ENCODE measurements at regions not wholly inside any gene's neighbourhood (a gene's known extent, or its start where the extent isn't known, plus 50 kb on each side); places are given as distances from the start of the nearest gene placed in this dataset.
"Not testable (repeated sequence)": the region's sequence is repeated elsewhere in the genome, so short reads cannot be mapped to it uniquely, and the experiment has no call there.

GRCh38 chr7:106583100-106583499, 77.9 kb downstream of the CCDC71L start:
- no peaks in the 10 kb centered on the region for H3K9me3 ChIP-seq (ENCODE audit: control insufficient read depth, insufficient read depth, low read length)
- no peak for DNase-seq (ENCODE audit: low read depth, low spot score)
- no peak overlapping the region for H3K4me3 ChIP-seq (ENCODE audit: low read length)
- no peak overlapping the region for H3K27ac ChIP-seq (ENCODE audit: low read length)
- no peaks in the 10 kb centered on the region for H3K36me3 ChIP-seq (ENCODE audit: control insufficient read depth, insufficient read depth, low read length)
- H3K27me3 ChIP-seq (ENCODE audit: control insufficient read depth, insufficient read depth, low read length), result no peaks in the 10 kb centered on the region
- no CpG with 5 or more reads among the region's 2 CpGs for WGBS (ENCODE audit: insufficient coverage, insufficient read length)
- no peaks in the 10 kb centered on the region for H3K4me1 ChIP-seq (ENCODE audit: control insufficient read depth, insufficient read depth, low read length)

- H3K27ac ChIP-seq (ENCODE audit: low read length), result no peak overlapping the region
- no peaks in the 10 kb centered on the region for H3K4me1 ChIP-seq (ENCODE audit: control insufficient read depth, insufficient read depth, low read length)
- no peak for DNase-seq (ENCODE audit: low read depth, low spot score)
- no CpG with 5 or more reads among the region's 2 CpGs for WGBS (ENCODE audit: insufficient coverage, insufficient read length)
- no peaks in the 10 kb centered on the region for H3K27me3 ChIP-seq (ENCODE audit: control insufficient read depth, insufficient read depth, low read length)
- H3K9me3 ChIP-seq (ENCODE audit: control insufficient read depth, insufficient read depth, low read length), result no peaks in the 10 kb centered on the region
- H3K36me3 ChIP-seq (ENCODE audit: control insufficient read depth, insufficient read depth, low read length), result no peaks in the 10 kb centered on the region
- H3K4me3 ChIP-seq (ENCODE audit: low read length), result no peak overlapping the region
Observed at GRCh38 chr7:106582365-106582764, 78.6 kb downstream of the CCDC71L start.

GRCh38 chr7:106579086-106579485, 81.9 kb downstream of the CCDC71L start:
- H3K27ac ChIP-seq (ENCODE audit: low read length); H3K9me3 ChIP-seq (ENCODE audit: control insufficient read depth, insufficient read depth, low read length); DNase-seq (ENCODE audit: low read depth, low spot score); H3K27me3 ChIP-seq (ENCODE audit: control insufficient read depth, insufficient read depth, low read length); H3K4me1 ChIP-seq (ENCODE audit: control insufficient read depth, insufficient read depth, low read length); H3K36me3 ChIP-seq (ENCODE audit: control insufficient read depth, insufficient read depth, low read length); H3K4me3 ChIP-seq (ENCODE audit: low read length): not testable (repeated sequence)
- WGBS (ENCODE audit: insufficient coverage, insufficient read length), result no CpG with 5 or more reads among the region's 13 CpGs

- no CpG with 5 or more reads among the region's 6 CpGs for whole genome bisulfite sequencing (ENCODE audit: insufficient coverage, insufficient read length)
Observed at GRCh38 chr7:106575138-106575823, 85.7 kb downstream of the CCDC71L start.

GRCh38 chr7:106573738-106574137, 87.2 kb downstream of the CCDC71L start:
- Histone ChIP-seq H3K27me3 (ENCODE audit: control insufficient read depth, insufficient read depth, low read length) (no peaks in the 10 kb centered on the region), H3K9me3 (ENCODE audit: control insufficient read depth, insufficient read depth, low read length) (no peaks in the 10 kb centered on the region), H3K27ac (ENCODE audit: low read length) (no peak overlapping the region), H3K36me3 (ENCODE audit: control insufficient read depth, insufficient read depth, low read length) (no peaks in the 10 kb centered on the region), H3K4me1 (ENCODE audit: control insufficient read depth, insufficient read depth, low read length) (no peaks in the 10 kb centered on the region), H3K4me3 (ENCODE audit: low read length) (no peak overlapping the region)
- WGBS (ENCODE audit: insufficient coverage, insufficient read length), result no CpG with 5 or more reads among the region's 3 CpGs
- DNase-seq (ENCODE audit: low read depth, low spot score), result no peak

More at GRCh38 chr7:106575138-106575823, 85.7 kb downstream of the CCDC71L start:
- H3K27ac ChIP-seq (ENCODE audit: low read length), result no peak overlapping the region
- no peaks in the 10 kb centered on the region for H3K9me3 ChIP-seq (ENCODE audit: control insufficient read depth, insufficient read depth, low read length)
- no peaks in the 10 kb centered on the region for H3K36me3 ChIP-seq (ENCODE audit: control insufficient read depth, insufficient read depth, low read length)
- H3K27me3 ChIP-seq (ENCODE audit: control insufficient read depth, insufficient read depth, low read length), result no peaks in the 10 kb centered on the region
- no peak overlapping the region for H3K4me3 ChIP-seq (ENCODE audit: low read length)
- H3K4me1 ChIP-seq (ENCODE audit: control insufficient read depth, insufficient read depth, low read length), result no peaks in the 10 kb centered on the region
- DNase-seq (ENCODE audit: low read depth, low spot score), result no peak

- no CpG with 5 or more reads among the region's 1 CpG for WGBS (ENCODE audit: insufficient coverage, insufficient read length)
- no peaks in the 10 kb centered on the region for H3K9me3 ChIP-seq (ENCODE audit: control insufficient read depth, insufficient read depth, low read length)
- H3K4me3 ChIP-seq (ENCODE audit: low read length), result no peak overlapping the region
- no peak for DNase-seq (ENCODE audit: low read depth, low spot score)
- no peaks in the 10 kb centered on the region for H3K27me3 ChIP-seq (ENCODE audit: control insufficient read depth, insufficient read depth, low read length)
- no peaks in the 10 kb centered on the region for H3K4me1 ChIP-seq (ENCODE audit: control insufficient read depth, insufficient read depth, low read length)
- H3K36me3 ChIP-seq (ENCODE audit: control insufficient read depth, insufficient read depth, low read length), result no peaks in the 10 kb centered on the region
- H3K27ac ChIP-seq (ENCODE audit: low read length), result no peak overlapping the region
Observed at GRCh38 chr7:106573125-106573663, 87.8 kb downstream of the CCDC71L start.

GRCh38 chr7:106572394-106573124, 88.4 kb downstream of the CCDC71L start:
- Histone ChIP-seq H3K4me3 (ENCODE audit: low read length) (no peak overlapping the region), H3K4me1 (ENCODE audit: control insufficient read depth, insufficient read depth, low read length) (no peaks in the 10 kb centered on the region), H3K27ac (ENCODE audit: low read length) (no peak overlapping the region), H3K36me3 (ENCODE audit: control insufficient read depth, insufficient read depth, low read length) (no peaks in the 10 kb centered on the region), H3K9me3 (ENCODE audit: control insufficient read depth, insufficient read depth, low read length) (no peaks in the 10 kb centered on the region), H3K27me3 (ENCODE audit: control insufficient read depth, insufficient read depth, low read length) (no peaks in the 10 kb centered on the region)
- DNase-seq (ENCODE audit: low read depth, low spot score), result no peak
- no CpG with 5 or more reads among the region's 3 CpGs for WGBS (ENCODE audit: insufficient coverage, insufficient read length)

GRCh38 chr7:106571563-106571962, 89.4 kb downstream of the CCDC71L start:
- Histone ChIP-seq H3K4me3 (ENCODE audit: low read length) (no peak overlapping the region), H3K27ac (ENCODE audit: low read length) (no peak overlapping the region), H3K9me3 (ENCODE audit: control insufficient read depth, insufficient read depth, low read length) (no peaks in the 10 kb centered on the region), H3K36me3 (ENCODE audit: control insufficient read depth, insufficient read depth, low read length) (no peaks in the 10 kb centered on the region), H3K27me3 (ENCODE audit: control insufficient read depth, insufficient read depth, low read length) (no peaks in the 10 kb centered on the region), H3K4me1 (ENCODE audit: control insufficient read depth, insufficient read depth, low read length) (no peaks in the 10 kb centered on the region)
- no peak for DNase-seq (ENCODE audit: low read depth, low spot score)
- WGBS (ENCODE audit: insufficient coverage, insufficient read length), result no CpG with 5 or more reads among the region's 3 CpGs

GRCh38 chr7:106570948-106571418, 90.0 kb downstream of the CCDC71L start:
- H3K36me3 ChIP-seq (ENCODE audit: control insufficient read depth, insufficient read depth, low read length), result no peaks in the 10 kb centered on the region
- H3K4me1 ChIP-seq (ENCODE audit: control insufficient read depth, insufficient read depth, low read length), result no peaks in the 10 kb centered on the region
- H3K4me3 ChIP-seq (ENCODE audit: low read length), result no peak overlapping the region
- no peaks in the 10 kb centered on the region for H3K27me3 ChIP-seq (ENCODE audit: control insufficient read depth, insufficient read depth, low read length)
- no peaks in the 10 kb centered on the region for H3K9me3 ChIP-seq (ENCODE audit: control insufficient read depth, insufficient read depth, low read length)
- no peak overlapping the region for H3K27ac ChIP-seq (ENCODE audit: low read length)
- no peak for DNase-seq (ENCODE audit: low read depth, low spot score)
- WGBS (ENCODE audit: insufficient coverage, insufficient read length), result no CpG with 5 or more reads among the region's 5 CpGs

- Histone ChIP-seq H3K27ac (ENCODE audit: low read length) (no peak overlapping the region), H3K27me3 (ENCODE audit: control insufficient read depth, insufficient read depth, low read length) (no peaks in the 10 kb centered on the region), H3K9me3 (ENCODE audit: control insufficient read depth, insufficient read depth, low read length) (no peaks in the 10 kb centered on the region), H3K4me1 (ENCODE audit: control insufficient read depth, insufficient read depth, low read length) (no peaks in the 10 kb centered on the region), H3K4me3 (ENCODE audit: low read length) (no peak overlapping the region), H3K36me3 (ENCODE audit: control insufficient read depth, insufficient read depth, low read length) (no peaks in the 10 kb centered on the region)
- no CpG with 5 or more reads among the region's 2 CpGs for WGBS (ENCODE audit: insufficient coverage, insufficient read length)
- no peak for DNase-seq (ENCODE audit: low read depth, low spot score)
Observed at GRCh38 chr7:106570146-106570545, 90.8 kb downstream of the CCDC71L start.

Measured in iPS DF 6.9 (cell line).